GM18870 (cell line): ENCODE measurements at regions not wholly inside any gene's neighbourhood (a gene's known extent, or its start where the extent isn't known, plus 50 kb on each side); places are given as distances from the start of the nearest gene placed in this dataset.

ENCODE experiments used
- ATAC-seq: cut with Tn5 transposase; IDR thresholded peaks from one replicate; pipeline ENCODE4 v1.9.1; 2021; ENCODE audit warnings: moderate library complexity; ENCODE audit not compliant: unreplicated experiment

GRCh38 chr3:147838652-147839051 is 429.5 kb downstream of the ZIC1 start:
- peak; percentile 62 for ATAC-seq

- no peak for ATAC-seq
Observed at GRCh38 chr3:147843331-147843730, 434.2 kb downstream of the ZIC1 start.

GRCh38 chr3:147846293-147846692 is 437.1 kb downstream of the ZIC1 start:
- no peak for ATAC-seq

- no peak for ATAC-seq
Observed at GRCh38 chr3:147846854-147847478, 437.8 kb downstream of the ZIC1 start.

GRCh38 chr3:147851062-147851461 is 441.9 kb downstream of the ZIC1 start:
- ATAC-seq, result no peak

GRCh38 chr3:147854542-147854941 is 445.4 kb downstream of the ZIC1 start:
- no peak for ATAC-seq

- ATAC-seq, result no peak
Observed at GRCh38 chr3:147864754-147865354, 455.7 kb downstream of the ZIC1 start.

GRCh38 chr3:147866561-147866960 is 457.4 kb downstream of the ZIC1 start:
- no peak for ATAC-seq

- peak; percentile 54 for ATAC-seq
Observed at GRCh38 chr3:147872568-147872967, 463.4 kb downstream of the ZIC1 start.

GRCh38 chr3:147875498-147875897 is 466.3 kb downstream of the ZIC1 start:
- no peak for ATAC-seq

- no peak for ATAC-seq
Observed at GRCh38 chr3:147881933-147882332, 472.8 kb downstream of the ZIC1 start.

GRCh38 chr3:147886879-147887278 is 477.7 kb downstream of the ZIC1 start:
- ATAC-seq, result no peak

GRCh38 chr3:147887797-147888196 is 478.6 kb downstream of the ZIC1 start:
- no peak for ATAC-seq

GRCh38 chr3:147890114-147890513 is 480.9 kb downstream of the ZIC1 start:
- peak; percentile 91 for ATAC-seq

GRCh38 chr3:147895509-147895908 is 486.3 kb downstream of the ZIC1 start:
- ATAC-seq, result no peak

GRCh38 chr3:147900851-147901250 is 491.7 kb downstream of the ZIC1 start:
- ATAC-seq, result no peak

GRCh38 chr3:147903026-147903425 is 493.9 kb downstream of the ZIC1 start:
- no peak for ATAC-seq

- no peak for ATAC-seq
Observed at GRCh38 chr3:147904421-147904820, 495.3 kb downstream of the ZIC1 start.

GRCh38 chr3:147906285-147906684 is 497.1 kb downstream of the ZIC1 start:
- peak; percentile 56 for ATAC-seq

- ATAC-seq, result peak; percentile 39
Observed at GRCh38 chr3:147914532-147914931, 505.4 kb downstream of the ZIC1 start.

GRCh38 chr3:147915057-147915456 is 505.9 kb downstream of the ZIC1 start:
- ATAC-seq, result peak; percentile 56

GRCh38 chr3:147919496-147919895 is 510.3 kb downstream of the ZIC1 start:
- ATAC-seq, result no peak

GRCh38 chr3:147921051-147921450 is 511.9 kb downstream of the ZIC1 start:
- ATAC-seq, result no peak
